ENCODE measurements at regions not wholly inside any gene's neighbourhood (a gene's known extent, or its start where the extent isn't known, plus 50 kb on each side); places are given as distances from the start of the nearest gene placed in this dataset.

GRCh38 chr10:117752103-117752502 lies 209.6 kb downstream of the EMX2 start:
- H3K4me1 ChIP-seq = no peaks in the 10 kb centered on the region
- H3K27ac ChIP-seq = no peak overlapping the region
- DNase-seq (ENCODE audit: low spot score in 2 of 2) = no peak
- H3K9me3 ChIP-seq = no peaks in the 10 kb centered on the region
- H3K4me3 ChIP-seq = no peak overlapping the region
- no peaks in the 10 kb centered on the region for H3K27me3 ChIP-seq
- intact Hi-C loops (cut with DNase I; ENCODE audit: low total_unique reads) = no loop called here
- no peak for TF ChIP-seq POLR2A (IDR thresholded peaks at IDR 0.05)
- TF ChIP-seq POLR2AphosphoS5 (IDR thresholded peaks at IDR 0.05) = no peak
- no peak for TF ChIP-seq CTCF (IDR thresholded peaks at IDR 0.05)
- H3K36me3 ChIP-seq = no peaks in the 10 kb centered on the region

- Histone ChIP-seq H3K4me3 (no peak overlapping the region), H3K27me3 (peaks cover 0 to 2% of the 10 kb centered on the region in 2 donors), H3K36me3 (no peaks in the 10 kb centered on the region), H3K9me3 (no peaks in the 10 kb centered on the region), H3K27ac (no peak overlapping the region), H3K4me1 (no peaks in the 10 kb centered on the region)
- no peak for TF ChIP-seq CTCF (IDR thresholded peaks at IDR 0.05)
- no peak for TF ChIP-seq POLR2A (IDR thresholded peaks at IDR 0.05)
- no peak for TF ChIP-seq POLR2AphosphoS5 (IDR thresholded peaks at IDR 0.05)
- DNase-seq (ENCODE audit: low spot score in 2 of 2) = no peak
- intact Hi-C loops (cut with DNase I; ENCODE audit: low total_unique reads) = no loop called here
These were observed 212.5 kb downstream of the EMX2 start for GRCh38 chr10:117754770-117755658.

GRCh38 chr10:117755659-117756014 lies 213.1 kb downstream of the EMX2 start:
- H3K9me3 ChIP-seq = no peaks in the 10 kb centered on the region
- H3K27me3 ChIP-seq = peaks cover 0 to 8% of the 10 kb centered on the region in 2 donors
- H3K4me3 ChIP-seq = no peak overlapping the region
- no peaks in the 10 kb centered on the region for H3K36me3 ChIP-seq
- TF ChIP-seq CTCF (IDR thresholded peaks at IDR 0.05) (no peak), POLR2AphosphoS5 (IDR thresholded peaks at IDR 0.05) (no peak), POLR2A (IDR thresholded peaks at IDR 0.05) (no peak)
- DNase-seq (ENCODE audit: low spot score in 2 of 2) = no peak
- intact Hi-C loops (cut with DNase I; ENCODE audit: low total_unique reads) = no loop called here
- H3K27ac ChIP-seq = no peak overlapping the region
- no peaks in the 10 kb centered on the region for H3K4me1 ChIP-seq

GRCh38 chr10:117757086-117757720 lies 214.7 kb downstream of the EMX2 start:
- TF ChIP-seq POLR2A (IDR thresholded peaks at IDR 0.05) (no peak), CTCF (IDR thresholded peaks at IDR 0.05) (no peak), POLR2AphosphoS5 (IDR thresholded peaks at IDR 0.05) (no peak)
- DNase-seq (ENCODE audit: low spot score in 2 of 2) = no peak
- no peaks in the 10 kb centered on the region for H3K4me1 ChIP-seq
- no peak overlapping the region for H3K4me3 ChIP-seq
- peaks cover 0 to 19% of the 10 kb centered on the region in 2 donors for H3K27me3 ChIP-seq
- no peaks in the 10 kb centered on the region for H3K9me3 ChIP-seq
- H3K36me3 ChIP-seq = no peaks in the 10 kb centered on the region
- intact Hi-C loops (cut with DNase I; ENCODE audit: low total_unique reads) = no loop called here
- no peak overlapping the region for H3K27ac ChIP-seq

GRCh38 chr10:117759266-117759665 lies 216.7 kb downstream of the EMX2 start:
- DNase-seq (ENCODE audit: low spot score in 2 of 2) = no peak
- Histone ChIP-seq H3K27ac (no peak overlapping the region), H3K27me3 (peaks cover 0 to 19% of the 10 kb centered on the region in 2 donors), H3K4me1 (no peaks in the 10 kb centered on the region), H3K9me3 (no peaks in the 10 kb centered on the region), H3K36me3 (no peaks in the 10 kb centered on the region), H3K4me3 (no peak overlapping the region)
- intact Hi-C loops (cut with DNase I; ENCODE audit: low total_unique reads) = no loop called here
- no peak for TF ChIP-seq CTCF (IDR thresholded peaks at IDR 0.05)
- no peak for TF ChIP-seq POLR2AphosphoS5 (IDR thresholded peaks at IDR 0.05)
- TF ChIP-seq POLR2A (IDR thresholded peaks at IDR 0.05) = no peak
